Dermis blood vessel endothelial cell (primary cell): ENCODE measurements at regions not wholly inside any gene's neighbourhood (a gene's known extent, or its start where the extent isn't known, plus 50 kb on each side); places are given as distances from the start of the nearest gene placed in this dataset.
"Not testable (repeated sequence)": the region's sequence is repeated elsewhere in the genome, so short reads cannot be mapped to it uniquely, and the experiment has no call there.

ENCODE experiments used
- DNase-seq: peaks from one replicate; pipeline ENCODE4 v3.0.0; 2010

- not testable (repeated sequence) for DNase-seq
Observed at GRCh38 chr21:6363591-6363990, 4157.8 kb upstream of the TPTE start.

GRCh38 chr21:6368824-6369223 is 4152.6 kb upstream of the TPTE start:
- peak; percentile 52 for DNase-seq

- not testable (repeated sequence) for DNase-seq
Observed at GRCh38 chr21:6373253-6373652, 4148.1 kb upstream of the TPTE start.

- DNase-seq = peak; percentile 5
Observed at GRCh38 chr21:6374232-6374631, 4147.2 kb upstream of the TPTE start.

- DNase-seq = peak; percentile 0
Observed at GRCh38 chr21:6374926-6375325, 4146.5 kb upstream of the TPTE start.

- DNase-seq = not testable (repeated sequence)
Observed at GRCh38 chr21:6375776-6376175, 4145.6 kb upstream of the TPTE start.

- DNase-seq = not testable (repeated sequence)
Observed at GRCh38 chr21:6376321-6377070, 4144.9 kb upstream of the TPTE start.
